GM10266 (cell line): ENCODE measurements at regions not wholly inside any gene's neighbourhood (a gene's known extent, or its start where the extent isn't known, plus 50 kb on each side); places are given as distances from the start of the nearest gene placed in this dataset.

Source experiments
- DNase-seq: peaks from one replicate; pipeline ENCODE4 v3.0.0; 2012; ENCODE audit errors: extremely low spot score
- CTCF ChIP-seq: IDR thresholded peaks from 2 replicates; pipeline ENCODE4 v1.5.1; 2012; ENCODE audit warnings: mild to moderate bottlenecking, low read depth; ENCODE audit not compliant: control insufficient read depth, insufficient read depth; ENCODE audit errors: missing control alignments

- no peak for TF ChIP-seq CTCF
- DNase-seq: no peak
Observed at GRCh38 chr13:80718970-80719369, 378.0 kb upstream of the SPRY2 start.

GRCh38 chr13:80717776-80718175 lies 376.9 kb upstream of the SPRY2 start:
- no peak for TF ChIP-seq CTCF
- no peak for DNase-seq

- TF ChIP-seq CTCF: no peak
- DNase-seq: no peak
Observed at GRCh38 chr13:80716610-80717081, 375.7 kb upstream of the SPRY2 start.

GRCh38 chr13:80712026-80712425 lies 371.1 kb upstream of the SPRY2 start:
- DNase-seq: no peak
- no peak for TF ChIP-seq CTCF

GRCh38 chr13:80708791-80709190 lies 367.9 kb upstream of the SPRY2 start:
- no peak for DNase-seq
- no peak for TF ChIP-seq CTCF

- TF ChIP-seq CTCF: no peak
Observed at GRCh38 chr13:80707000-80707983, 366.4 kb upstream of the SPRY2 start.

GRCh38 chr13:80706164-80706471 lies 365.2 kb upstream of the SPRY2 start:
- TF ChIP-seq CTCF: no peak
- DNase-seq: no peak

More at GRCh38 chr13:80707000-80707983, 366.4 kb upstream of the SPRY2 start:
- no peak for DNase-seq
